Ecto neural progenitor cell (in vitro differentiated cells): ENCODE measurements at regions not wholly inside any gene's neighbourhood (a gene's known extent, or its start where the extent isn't known, plus 50 kb on each side); places are given as distances from the start of the nearest gene placed in this dataset.
"Not testable (repeated sequence)": the region's sequence is repeated elsewhere in the genome, so short reads cannot be mapped to it uniquely, and the experiment has no call there.

Experiments
- DNase-seq: peaks from one replicate; pipeline ENCODE4 v3.0.0-alpha.2; 2018; ENCODE audit warnings: low spot score

DNA sequence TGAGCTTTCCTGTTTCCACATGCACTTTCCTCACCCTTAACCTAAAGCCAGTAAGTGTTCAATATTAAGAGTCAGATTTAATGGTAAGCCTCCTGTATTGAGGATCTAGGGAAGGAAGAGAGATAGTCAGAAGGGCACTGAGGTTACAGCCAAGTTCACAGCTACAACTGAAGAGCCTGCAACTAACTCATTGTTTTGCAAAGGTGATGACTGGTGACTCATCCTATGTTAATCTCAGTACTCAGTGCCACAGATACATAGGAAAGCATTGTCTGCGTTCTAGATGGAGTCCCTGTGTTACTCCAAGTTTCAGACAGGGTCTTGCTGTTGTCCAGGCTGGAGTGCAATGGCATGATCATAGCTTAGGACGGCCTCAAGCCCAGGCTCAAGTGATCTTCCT is 157.0 kb upstream of the RBM19 start:
- no peak for DNase-seq

DNA sequence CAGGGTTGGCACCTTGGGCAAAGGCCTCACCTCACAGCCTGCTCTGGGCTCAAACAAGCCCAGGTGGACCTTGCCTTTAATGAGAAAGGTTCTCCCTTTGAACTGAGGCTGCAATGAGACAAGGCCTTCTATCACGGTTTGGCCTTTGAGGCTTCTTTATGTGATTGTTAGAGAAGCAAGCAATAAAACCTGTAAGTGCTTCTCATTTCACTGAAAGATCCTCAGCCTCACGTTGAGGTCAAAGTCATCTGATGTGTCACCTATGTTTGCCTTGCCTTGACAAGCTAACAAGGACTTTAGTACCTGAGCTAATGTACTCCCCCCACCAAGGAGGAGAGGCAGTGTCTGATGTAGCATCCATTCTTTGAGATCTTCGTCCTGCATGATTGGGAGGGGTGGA is 155.9 kb upstream of the RBM19 start:
- DNase-seq = no peak

DNA sequence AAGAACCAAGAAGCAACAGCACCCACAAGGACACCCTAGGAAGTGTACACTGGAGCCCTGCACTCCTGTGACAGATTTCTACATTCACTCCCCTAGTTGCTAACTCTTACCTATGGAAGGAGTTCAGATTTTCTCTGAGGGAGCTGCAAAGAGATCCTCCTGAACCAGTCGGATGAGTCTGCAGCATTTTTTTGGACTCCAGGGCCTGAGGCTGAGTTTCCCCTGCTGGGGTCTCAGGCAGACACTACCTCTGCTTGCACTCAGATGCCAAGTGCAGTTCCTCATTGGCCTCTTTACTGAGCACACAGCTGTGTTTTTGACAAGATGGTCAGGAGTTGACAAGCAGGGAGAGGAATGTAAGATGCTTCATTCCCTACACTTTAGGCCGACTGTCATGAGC is 153.2 kb upstream of the RBM19 start:
- no peak for DNase-seq

DNA sequence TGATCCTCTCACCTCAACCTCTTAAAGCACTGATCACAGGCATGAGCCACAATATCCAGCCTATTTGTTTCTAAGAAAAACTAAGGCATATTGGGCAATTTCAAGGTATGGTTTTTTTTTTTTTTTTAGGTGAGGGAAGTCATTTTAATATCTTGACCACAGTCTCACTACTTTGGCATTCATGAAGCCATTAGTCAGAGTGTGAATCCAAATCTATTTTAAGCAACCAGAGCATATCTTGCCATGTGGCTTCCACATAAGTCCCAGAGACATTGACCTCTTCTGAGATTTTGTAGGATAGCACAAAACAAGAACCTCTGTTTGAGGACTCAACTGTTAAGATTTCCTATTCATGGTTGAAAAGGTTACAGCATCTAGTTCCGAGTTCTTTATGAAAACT is 130.3 kb upstream of the RBM19 start:
- no peak for DNase-seq

DNA sequence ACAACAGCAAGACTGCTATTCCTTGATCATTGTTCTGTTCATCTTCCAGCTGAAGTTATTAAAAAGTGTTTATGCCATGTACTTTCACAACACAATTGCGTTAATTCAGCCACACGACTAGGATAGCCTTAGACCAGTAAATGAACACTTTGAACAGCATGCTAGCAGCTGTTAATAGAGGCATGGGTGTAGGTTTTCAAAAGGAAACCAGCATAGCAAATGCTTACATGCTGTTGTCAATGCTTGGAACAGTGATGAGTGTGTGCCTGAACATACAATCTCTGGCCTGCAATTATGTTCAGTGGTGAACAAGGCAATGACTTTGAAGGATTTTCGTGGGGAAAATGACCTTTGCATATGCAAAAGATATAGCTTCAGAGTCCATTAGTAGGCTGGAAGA is 127.4 kb upstream of the RBM19 start:
- no peak for DNase-seq

DNA sequence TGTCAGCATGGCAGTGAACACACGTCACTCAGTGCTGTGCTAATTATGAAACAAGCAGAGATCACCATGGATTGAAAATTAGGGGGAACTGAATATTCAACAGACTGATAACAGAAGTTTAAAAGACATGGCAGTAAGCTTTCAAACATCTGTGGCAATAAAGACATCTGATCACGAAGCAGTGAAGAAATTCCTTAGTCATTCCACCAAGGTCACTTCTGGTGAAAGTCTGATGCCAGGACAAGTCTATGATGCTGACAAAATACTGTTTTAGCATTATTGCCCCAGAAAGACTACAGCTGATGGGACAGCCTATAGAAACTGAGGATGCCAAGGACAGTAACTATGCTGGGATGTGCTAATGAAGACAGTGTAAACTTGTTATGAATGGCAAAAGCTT is 126.9 kb upstream of the RBM19 start:
- DNase-seq = no peak

DNA sequence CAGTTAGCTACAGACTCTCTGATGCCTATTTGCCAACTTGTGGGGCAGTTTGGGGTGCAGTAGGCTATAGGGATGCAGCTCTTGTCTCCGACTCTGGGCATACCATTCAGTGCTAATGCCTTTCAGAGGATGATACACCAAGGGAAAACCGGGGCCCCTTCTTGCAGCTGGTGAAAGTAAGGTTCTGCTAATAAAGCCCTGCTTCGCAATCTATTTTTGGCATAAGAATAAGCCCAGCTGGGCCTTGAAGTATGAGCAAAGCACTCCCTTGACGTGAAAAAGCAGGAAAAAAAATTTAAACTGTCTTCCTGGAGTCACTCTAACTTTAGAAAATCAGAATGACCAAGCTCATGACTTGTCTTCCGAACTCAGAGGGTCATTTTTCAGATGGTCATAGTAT is 124.1 kb upstream of the RBM19 start:
- no peak for DNase-seq

DNA sequence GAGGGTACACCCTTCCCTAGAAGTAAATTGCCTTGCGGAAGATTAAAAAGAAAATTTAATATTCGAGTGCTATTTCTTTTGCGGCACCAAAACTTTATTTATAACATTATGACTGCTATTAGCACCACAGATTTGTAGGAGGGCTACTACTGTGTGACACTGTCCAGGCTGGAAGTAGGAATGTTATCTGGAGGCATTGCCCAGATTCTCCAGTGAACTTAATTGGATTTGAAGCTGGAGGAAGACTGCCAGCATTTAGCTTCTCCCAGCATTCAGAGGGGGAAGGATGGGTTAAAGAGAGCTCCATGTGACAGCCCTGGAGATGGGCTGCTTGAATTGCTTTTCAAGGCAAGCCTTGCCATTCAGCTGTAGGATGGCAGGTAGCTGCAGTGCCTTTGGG is 107.0 kb upstream of the RBM19 start:
- DNase-seq = no peak

DNA sequence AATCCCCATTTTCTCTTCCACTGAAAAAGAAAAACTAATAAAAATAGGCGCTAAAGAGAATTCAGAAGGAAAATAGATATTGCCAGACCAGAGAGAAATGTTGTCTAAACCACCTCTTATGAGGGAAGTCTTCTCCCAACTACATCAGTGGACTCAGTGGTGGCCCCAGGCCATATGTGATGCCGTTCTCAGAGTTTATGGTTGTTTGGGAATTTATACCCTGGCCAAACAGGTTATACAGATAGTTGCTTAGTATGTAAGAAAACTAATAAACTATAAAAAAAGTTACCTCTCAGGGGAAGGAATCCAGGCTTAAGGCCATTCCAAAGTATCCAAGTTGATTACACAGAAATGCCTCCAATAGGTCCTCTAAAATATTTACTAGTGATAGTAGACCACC is 103.4 kb upstream of the RBM19 start:
- no peak for DNase-seq

DNA sequence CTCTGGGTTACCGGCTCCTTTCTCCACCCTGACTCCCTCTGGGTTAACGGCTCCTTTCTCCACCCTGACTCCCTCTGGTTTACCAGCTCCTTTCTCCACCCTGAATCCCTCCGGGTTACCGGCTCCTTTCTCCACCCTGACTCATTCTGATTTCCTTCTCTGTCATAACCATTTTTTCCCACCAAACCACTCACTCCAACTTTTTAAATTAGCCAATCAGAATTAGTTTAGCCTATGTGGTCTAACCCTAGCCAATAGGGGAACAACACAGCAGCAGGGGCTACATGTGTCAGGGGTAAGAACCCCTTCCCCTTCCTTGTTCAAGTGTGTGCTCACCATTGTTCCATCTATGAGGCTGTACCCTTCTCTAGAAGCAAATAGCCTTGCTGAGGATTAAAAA is 98.4 kb upstream of the RBM19 start:
- DNase-seq = no peak

DNA sequence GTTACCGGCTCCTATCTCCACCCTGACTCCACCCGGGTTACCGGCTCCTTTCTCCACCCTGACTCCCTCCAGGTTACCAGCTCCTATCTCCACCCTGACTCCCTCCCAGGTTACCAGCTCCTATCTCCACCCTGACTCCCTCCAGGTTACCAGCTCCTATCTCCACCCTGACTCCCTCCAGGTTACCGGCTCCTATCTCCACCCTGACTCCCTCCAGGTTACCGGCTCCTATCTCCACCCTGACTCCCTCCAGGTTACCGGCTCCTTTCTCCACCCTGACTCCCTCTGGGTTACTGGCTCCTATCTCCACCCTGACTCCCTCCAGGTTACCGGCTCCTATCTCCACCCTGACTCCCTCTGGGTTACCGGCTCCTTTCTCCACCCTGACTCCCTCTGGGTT is 97.9 kb upstream of the RBM19 start:
- not testable (repeated sequence) for DNase-seq

DNA sequence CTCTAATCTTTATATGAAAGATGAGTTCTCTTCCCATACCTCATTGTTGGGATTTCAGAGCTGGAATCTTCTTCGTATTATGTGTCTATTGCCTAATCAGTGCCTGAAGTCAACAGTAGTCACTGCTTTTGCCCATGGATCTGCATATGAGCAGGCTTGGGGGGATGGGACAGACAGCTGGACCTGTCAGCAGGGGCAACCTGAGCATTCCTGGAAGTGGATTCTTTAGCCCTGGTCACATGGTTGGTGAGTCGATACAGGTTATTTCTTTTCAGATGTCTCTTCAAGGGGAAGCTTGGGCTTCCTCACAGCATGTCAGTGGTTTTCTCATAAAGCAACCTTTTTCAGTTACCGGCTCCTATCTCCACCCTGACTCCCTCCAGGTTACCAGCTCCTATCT is 97.3 kb upstream of the RBM19 start:
- no peak for DNase-seq

DNA sequence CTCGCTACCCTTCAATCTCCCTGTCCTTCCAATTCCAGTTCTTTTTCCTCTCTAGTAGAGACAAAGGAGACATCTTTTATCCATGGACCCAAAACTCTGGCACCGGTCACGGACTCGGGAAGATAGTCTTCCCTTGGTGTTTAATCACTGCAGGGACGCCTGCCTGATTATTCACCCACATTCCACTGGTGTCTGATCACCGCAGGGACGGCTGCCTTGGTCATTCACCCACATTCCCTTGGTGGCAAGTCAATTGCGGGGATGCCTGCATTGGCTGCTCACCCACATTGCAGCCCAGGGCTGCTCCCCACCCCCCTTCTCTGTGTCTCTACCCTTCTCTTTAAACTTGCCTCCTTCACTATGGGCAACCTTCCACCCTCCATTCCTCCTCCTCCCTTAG is 90.2 kb upstream of the RBM19 start:
- DNase-seq = not testable (repeated sequence)

DNA sequence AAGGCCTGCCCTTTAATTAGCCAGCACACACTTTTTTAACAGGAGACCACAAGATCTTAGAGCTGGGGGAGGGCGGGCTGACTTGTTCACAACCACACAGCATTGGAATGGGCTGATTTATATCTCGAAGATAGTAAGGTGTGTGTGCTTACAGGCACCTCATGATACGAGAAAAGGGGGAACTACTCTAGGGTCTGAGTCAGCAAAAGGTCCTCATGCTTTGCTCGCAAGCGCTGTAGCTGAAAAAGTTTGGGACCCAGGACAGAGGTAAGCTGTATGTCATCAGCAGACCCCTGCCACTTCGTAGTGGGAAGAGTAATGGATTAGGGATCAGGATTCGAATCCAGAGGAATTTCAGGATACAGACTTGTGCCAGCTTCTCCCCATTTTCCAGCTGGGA is 88.9 kb upstream of the RBM19 start:
- no peak for DNase-seq

DNA sequence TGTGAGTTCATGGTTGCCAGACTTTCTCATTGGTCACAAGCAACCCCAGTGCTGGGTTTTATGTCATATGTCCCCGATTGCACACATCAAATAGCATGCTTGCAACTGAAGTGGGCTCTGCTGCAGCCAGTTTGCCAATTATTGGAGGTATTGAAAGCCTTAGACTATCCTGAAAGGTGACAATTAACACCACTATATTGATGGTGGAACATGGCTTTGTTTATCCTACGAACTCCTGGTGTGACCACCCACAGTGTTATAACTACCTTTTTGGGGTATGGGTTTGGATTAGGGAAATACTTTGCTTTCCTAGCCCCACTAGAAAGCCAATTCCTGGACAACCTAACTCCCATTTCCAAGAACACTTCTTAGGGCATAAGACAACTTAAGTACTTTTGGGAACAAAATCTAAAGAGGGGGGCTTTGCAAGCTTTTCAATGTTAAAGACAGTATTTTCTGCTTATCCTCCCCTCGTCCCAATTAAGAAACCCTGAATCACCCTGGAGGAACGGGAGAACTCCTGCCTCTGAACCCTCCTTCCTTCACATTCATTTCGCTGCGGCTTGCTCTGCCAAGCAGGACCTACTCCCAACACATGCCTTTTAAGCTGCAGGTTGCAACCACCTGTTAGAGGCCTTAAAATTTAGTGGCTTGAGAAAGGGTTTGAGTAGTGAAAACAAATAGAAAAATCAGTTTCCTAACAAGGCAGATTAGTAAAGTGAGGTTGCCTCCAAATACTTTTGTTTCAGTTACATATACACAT is 80.3 kb upstream of the RBM19 start:
- no peak for DNase-seq

DNA sequence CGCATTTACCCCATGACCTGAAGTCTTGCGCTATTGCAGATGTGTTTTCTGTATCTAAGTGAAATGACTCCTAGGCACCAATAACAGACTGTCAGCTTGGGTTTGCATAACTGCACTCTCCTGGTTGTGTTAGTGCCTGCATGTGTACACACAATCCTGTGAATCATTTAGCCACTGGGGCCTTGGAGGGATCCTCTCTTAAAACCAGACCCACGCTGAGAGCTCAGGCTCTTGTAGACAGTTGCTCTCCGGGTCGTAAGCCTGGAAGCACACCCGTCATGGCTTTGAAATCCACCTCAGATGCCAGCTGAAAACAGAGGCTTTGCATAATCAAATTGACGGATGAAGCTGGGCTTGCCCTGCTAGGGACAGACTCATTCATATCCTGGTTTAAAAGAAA is 79.2 kb upstream of the RBM19 start:
- DNase-seq = no peak

DNA sequence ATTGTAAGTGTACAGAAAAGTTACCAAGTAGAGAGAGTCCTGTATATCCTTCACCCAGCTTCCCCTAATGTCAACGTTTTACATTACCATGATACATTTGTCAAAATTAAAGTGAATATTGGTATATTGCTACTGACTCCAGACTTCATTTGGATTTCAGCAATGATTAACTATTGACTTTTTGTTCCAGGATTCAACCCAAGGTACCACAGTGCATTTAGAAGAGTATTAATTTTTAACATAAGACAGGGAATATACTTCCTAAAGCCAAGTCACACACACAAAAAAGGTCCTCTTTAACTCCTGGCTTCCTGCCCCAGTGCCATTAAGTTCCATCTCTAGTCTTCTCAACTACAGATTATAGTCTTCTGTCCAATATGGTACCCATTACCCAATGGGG is 75.5 kb upstream of the RBM19 start:
- DNase-seq = no peak

DNA sequence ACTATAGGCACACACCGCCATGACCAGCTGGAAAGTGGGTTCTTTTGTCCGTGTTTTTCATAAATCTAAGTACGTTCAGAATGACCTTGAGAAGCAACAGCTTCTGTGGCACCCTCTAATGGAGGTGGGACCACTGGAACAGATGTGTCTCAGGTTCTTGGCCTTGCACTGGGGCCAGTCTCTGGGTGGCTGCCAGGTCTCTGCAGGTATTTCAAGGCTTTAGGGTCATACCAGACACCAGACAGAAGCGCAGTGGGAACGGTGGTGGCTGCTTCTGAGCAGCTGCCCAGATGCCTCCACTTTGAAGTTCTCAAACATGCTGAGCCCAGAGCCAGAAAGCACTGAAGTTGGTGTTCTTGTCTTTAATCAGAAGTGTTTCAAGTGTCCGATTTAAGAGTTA is 75.0 kb upstream of the RBM19 start:
- no peak for DNase-seq

DNA sequence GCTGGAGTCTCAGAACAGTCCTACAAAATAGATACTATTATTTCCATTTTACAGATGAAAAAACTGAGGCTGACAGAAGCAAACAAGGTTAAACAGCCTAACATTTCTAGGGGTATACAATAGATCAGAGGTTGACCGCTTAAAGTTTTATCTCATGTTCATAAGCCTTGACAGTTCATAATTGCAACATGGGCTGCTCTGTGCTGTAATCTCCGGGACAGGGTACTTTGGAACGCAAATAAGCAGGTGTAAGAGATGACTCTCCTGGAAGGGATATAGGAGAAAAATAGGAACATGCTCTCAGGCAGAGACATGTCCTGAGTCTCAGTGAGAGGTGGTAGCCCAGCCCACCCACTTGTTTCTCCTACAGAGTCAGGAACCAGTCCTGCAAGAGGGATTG is 72.8 kb upstream of the RBM19 start:
- no peak for DNase-seq

DNA sequence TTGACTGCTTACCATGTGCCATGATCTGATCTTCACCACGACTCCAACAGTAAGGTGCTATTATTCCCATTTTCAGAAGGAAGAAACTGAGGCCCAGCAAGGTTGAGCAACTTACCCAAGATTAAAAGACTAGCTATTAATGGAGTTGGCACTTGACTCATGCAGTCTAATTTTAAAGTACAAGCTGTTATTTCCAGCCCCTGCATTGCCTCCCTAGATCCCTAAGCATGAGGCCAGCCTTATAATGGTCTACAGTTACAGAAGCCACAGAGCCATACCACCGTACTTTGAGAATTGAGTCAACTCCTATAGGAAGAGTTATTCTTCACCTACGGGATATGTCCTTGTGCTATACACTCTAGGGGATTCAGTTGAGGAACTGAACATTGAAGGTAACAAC is 66.7 kb upstream of the RBM19 start:
- DNase-seq = no peak

DNA sequence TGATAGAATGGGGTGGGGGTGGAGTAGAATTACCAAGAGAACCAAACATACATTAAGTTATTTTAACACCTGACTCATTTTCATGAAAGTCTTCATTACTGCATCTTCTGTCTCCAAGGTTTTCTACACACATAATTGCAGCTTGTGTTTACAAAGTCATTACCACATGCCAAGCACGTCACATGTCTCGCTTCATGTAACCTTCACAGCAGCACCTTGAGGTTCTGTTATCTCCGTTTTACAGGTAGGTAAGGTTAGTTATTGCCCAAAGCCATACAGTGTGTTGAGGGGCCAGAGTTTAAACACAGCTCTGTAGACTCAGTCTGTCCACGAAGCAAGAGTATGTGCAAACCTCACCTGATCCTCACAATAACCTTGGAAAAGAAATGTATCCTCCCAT is 64.3 kb upstream of the RBM19 start:
- DNase-seq = no peak

DNA sequence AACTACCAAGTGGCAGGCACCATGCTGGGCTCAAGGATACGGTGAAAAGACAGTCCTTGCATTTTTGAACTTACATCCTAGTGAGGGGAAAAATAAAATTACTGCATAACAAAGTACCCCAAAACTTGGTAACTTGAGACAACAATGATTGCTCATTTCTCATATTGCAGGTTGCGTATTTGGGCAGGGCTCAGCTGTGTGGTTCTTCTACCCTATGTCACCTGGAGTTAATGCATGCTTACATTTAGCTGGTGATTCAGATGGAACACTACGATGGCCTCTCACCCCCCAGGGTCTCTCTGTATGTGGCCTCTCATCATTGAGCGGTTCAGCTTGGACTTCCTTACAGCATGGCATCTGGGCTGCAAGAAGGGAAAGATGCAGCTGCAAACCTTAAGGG is 60.7 kb upstream of the RBM19 start:
- no peak for DNase-seq

DNA sequence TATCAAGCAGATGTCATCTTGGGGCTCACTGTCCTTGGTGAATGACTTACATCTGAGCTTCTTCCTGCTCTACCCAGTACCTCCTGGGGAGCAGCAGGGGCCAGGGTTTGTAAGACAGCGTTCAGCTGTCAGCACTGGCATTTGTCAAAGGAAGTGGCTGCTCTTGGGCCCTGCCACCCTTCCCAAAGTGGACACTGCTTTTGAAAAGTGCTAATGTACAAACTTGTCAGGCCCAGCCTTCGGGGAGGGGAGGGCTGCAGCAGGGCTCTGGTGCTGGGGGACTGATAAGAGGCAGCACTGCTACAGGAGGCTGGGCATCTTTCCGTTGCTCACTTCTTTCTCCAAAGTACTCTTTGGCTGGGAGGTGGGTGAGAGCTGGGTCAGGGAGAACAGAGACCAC is 59.8 kb upstream of the RBM19 start:
- DNase-seq = no peak

DNA sequence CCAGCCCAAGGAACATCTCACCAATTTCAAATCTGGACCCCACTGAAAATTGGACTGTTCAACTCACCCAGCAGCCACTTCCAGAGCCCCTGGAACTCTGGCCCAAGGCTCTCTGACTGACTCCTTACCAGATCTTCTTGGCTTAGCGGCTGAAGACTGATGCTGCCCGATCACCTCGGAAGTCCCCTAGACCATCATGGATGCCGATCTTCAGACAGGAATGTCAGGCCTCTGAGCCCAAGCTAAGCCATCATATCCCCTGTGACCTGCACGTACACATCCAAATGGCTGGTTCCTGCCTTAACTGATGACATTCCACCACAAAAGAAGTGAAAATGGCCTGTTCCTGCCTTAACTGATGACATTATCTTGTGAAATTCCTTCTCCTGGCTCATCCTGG is 56.0 kb upstream of the RBM19 start:
- not testable (repeated sequence) for DNase-seq

DNA sequence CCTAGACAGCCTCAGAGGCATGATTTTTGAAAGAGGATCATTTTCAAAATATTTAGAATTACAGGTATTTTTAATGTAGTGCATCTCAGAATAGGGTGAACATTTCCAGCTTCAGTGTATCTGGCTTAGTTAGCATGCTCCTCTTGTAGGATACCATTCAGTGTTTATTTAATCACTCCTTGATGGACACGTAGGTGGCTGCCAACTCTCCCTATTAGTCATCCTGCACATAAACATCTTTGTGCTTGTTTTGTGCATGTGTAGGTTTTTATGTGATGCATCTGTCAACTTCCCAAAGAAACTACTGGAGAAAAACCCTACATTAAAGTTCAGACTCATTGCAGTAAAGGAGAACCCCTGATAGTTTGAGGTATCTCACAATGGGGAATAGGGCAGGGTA is 52.5 kb upstream of the RBM19 start:
- no peak for DNase-seq
